ENCODE measurements at regions not wholly inside any gene's neighbourhood (a gene's known extent, or its start where the extent isn't known, plus 50 kb on each side); places are given as distances from the start of the nearest gene placed in this dataset.
A peak's percentile ranks its signal among the peaks of the same experiment; 100 is the strongest.

DNA sequence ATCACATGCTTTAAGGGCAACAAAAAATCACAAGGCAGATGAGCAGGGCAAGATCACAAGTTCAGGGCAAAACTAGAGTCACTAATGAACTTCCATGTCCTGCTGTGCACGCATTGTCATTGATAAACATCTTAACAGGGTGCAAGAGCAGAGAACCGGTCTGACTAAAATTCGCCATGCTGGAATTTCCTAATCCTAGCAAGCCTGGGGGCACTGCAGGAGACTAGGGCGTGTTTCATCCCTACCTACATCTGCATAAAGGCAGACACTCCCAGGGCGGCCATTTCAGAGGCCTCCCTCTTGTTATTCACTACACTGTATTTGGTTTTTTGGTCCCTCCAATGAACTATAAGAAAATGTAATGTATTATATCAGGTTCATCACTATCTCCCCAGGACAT is 203.6 kb downstream of the ARHGEF9 start (continued):
- TF ChIP-seq CTCF (IDR thresholded peaks at IDR 0.05; ENCODE audit: control extremely low read depth in 1 of 3, insufficient read depth in 1 of 3, low read depth in 1 of 3, low read length in 3 of 3) = no peak
- TF ChIP-seq SP2 (IDR thresholded peaks at IDR 0.05; ENCODE audit: low read length) = no peak
- TF ChIP-seq GTF2F1 (IDR thresholded peaks at IDR 0.05; ENCODE audit: borderline replicate concordance, low read depth, low read length) = no peak
- no peak for TF ChIP-seq GABPA (IDR thresholded peaks at IDR 0.05; ENCODE audit: borderline replicate concordance, insufficient read depth, low read length)
- TF ChIP-seq SP4 (IDR thresholded peaks at IDR 0.05; ENCODE audit: low read length) = no peak
- TF ChIP-seq POU5F1 (IDR thresholded peaks at IDR 0.05; ENCODE audit: low read depth, low read length) = peak; percentile 63; the same call in 1 of the 2 replicates
- no peak for TF ChIP-seq TAF7 (optimal IDR thresholded peaks at IDR 0.05; ENCODE audit: borderline replicate concordance, low read depth, low read length)
- no peak for TF ChIP-seq RBBP5 (IDR thresholded peaks at IDR 0.05; ENCODE audit: borderline replicate concordance, low read depth, low read length)
- no peak for TF ChIP-seq RNF2 (IDR thresholded peaks at IDR 0.05; ENCODE audit: borderline replicate concordance, low read depth, low read length, missing control alignments, poor library complexity, severe bottlenecking)
- no peak for TF ChIP-seq KDM5A (IDR thresholded peaks at IDR 0.05; ENCODE audit: low read length)
- 0 out of 2 replicates have a peak, but pooled peaks have one; percentile 16 for TF ChIP-seq MAX (IDR thresholded peaks at IDR 0.05)
- TF ChIP-seq TBP (IDR thresholded peaks at IDR 0.05; ENCODE audit: low read depth, low read length) = no peak
- peak; percentile 39 for TF ChIP-seq NANOG (IDR thresholded peaks at IDR 0.05; ENCODE audit: insufficient read depth, low read depth, low read length, poor library complexity, severe bottlenecking)
- no peak for TF ChIP-seq CBX8 (IDR thresholded peaks at IDR 0.05; ENCODE audit: borderline replicate concordance, low read depth, low read length)
- TF ChIP-seq MAFK (IDR thresholded peaks at IDR 0.05; ENCODE audit: low read depth, low read length) = no peak
- no peak for TF ChIP-seq TAF1 (IDR thresholded peaks at IDR 0.05; ENCODE audit: low read depth, low read length)
- TF ChIP-seq POLR2A (IDR thresholded peaks at IDR 0.05; ENCODE audit: control extremely low read depth in 1 of 2, low read depth in 2 of 2, low read length in 2 of 2) = no peak
- no peak for TF ChIP-seq POLR2AphosphoS5 (IDR thresholded peaks at IDR 0.05; ENCODE audit: low read depth, low read length)
- peak; percentile 66 for TF ChIP-seq CEBPB (IDR thresholded peaks at IDR 0.05; ENCODE audit: low read depth, low read length)
- TF ChIP-seq SIX5 (IDR thresholded peaks at IDR 0.05; ENCODE audit: low read depth, low read length) = no peak
- no peak for TF ChIP-seq NRF1 (IDR thresholded peaks at IDR 0.05; ENCODE audit: low read depth, low read length)
- no peak for TF ChIP-seq CHD1 (IDR thresholded peaks at IDR 0.05; ENCODE audit: low read depth, low read length)
- TF ChIP-seq FOSL1 (IDR thresholded peaks at IDR 0.05; ENCODE audit: insufficient read depth, low read depth, low read length) = no peak
- TF ChIP-seq YY1 (IDR thresholded peaks at IDR 0.05; ENCODE audit: low read depth, low read length) = peak; percentile 36
- TF ChIP-seq SAP30 (IDR thresholded peaks at IDR 0.05; ENCODE audit: insufficient read depth, insufficient replicate concordance, low read length) = no peak
